Memory B cell (primary cell): ENCODE measurements at regions not wholly inside any gene's neighbourhood (a gene's known extent, or its start where the extent isn't known, plus 50 kb on each side); places are given as distances from the start of the nearest gene placed in this dataset.

ENCODE experiments used
- ATAC-seq: fragments of 150-1000 bp; cut with Tn5 transposase; 2 replicates; pipeline ENCODE4 v1.10.0; 2021; ENCODE audit warnings: low read depth, mild to moderate bottlenecking, moderate library complexity
- DNase-seq, 2 donors: peaks; one replicate each; pipeline ENCODE4 v3.0.0; 2022; ENCODE audit warnings: low spot score in 2 of 2
- H3K27ac Mint-ChIP-seq: one replicate; pipeline ENCODE4 v1.8.0; 2022; ENCODE audit warnings: mild to moderate bottlenecking, moderate library complexity, mixed read lengths
- H3K27me3 Mint-ChIP-seq: one replicate; pipeline ENCODE4 v1.8.0; 2022; ENCODE audit warnings: mixed read lengths
- H3K36me3 Mint-ChIP-seq: one replicate; pipeline ENCODE4 v1.8.0; 2022; ENCODE audit warnings: mild to moderate bottlenecking, mixed read lengths
- H3K4me1 Mint-ChIP-seq: one replicate; pipeline ENCODE4 v1.8.0; 2022; ENCODE audit warnings: mixed read lengths
- H3K4me3 Mint-ChIP-seq: one replicate; pipeline ENCODE4 v1.8.0; 2022; ENCODE audit warnings: mild to moderate bottlenecking, moderate library complexity, mixed read lengths
- H3K9me3 Mint-ChIP-seq: one replicate; pipeline ENCODE4 v1.8.0; 2022; ENCODE audit warnings: mixed read lengths

DNA sequence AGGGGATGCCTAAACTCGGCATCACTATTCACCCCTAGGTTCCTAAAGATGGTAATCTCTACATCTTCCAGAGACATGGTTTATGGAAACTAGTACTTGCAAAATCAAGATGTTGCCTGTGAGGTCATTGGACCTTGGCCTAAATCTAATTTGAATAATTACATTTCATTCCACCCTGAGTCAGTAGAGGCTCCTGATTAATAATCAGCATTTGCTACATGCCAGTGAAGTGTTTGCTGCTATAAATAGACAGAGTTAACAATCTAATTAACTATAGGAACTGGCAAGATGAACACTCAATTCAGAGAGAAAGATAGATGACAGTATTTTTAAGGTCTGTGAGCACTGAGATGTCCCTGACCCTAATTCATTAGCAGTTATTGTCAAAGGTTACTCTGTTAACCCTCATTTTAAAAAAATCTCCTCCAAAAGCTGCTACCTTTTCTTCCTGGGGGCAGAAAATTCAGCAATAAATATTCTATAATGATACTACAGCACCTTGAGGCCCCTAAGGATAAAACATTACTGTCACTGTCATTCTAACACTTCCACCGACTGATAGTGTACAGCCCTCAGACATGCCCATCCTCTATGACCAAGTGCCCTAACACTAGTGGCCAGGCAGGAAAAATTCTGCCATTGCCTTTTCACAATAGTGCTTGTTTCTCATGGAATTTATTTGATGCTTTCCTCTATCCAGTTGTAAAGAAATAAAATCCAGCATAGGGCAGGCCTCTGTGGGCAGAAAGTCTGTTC is 65.7 kb upstream of the CCDC196 start:
- Mint-ChIP-seq H3K4me3 (no peak overlapping the region), H3K27ac (no peak overlapping the region), H3K4me1 (no peaks in the 10 kb centered on the region), H3K27me3 (no peaks in the 10 kb centered on the region), H3K36me3 (peaks cover 13% of the 10 kb centered on the region), H3K9me3 (no peaks in the 10 kb centered on the region)
- ATAC-seq, result no peak
- no peak for DNase-seq

GRCh38 chr14:66421990-66422946 is 63.9 kb upstream of the CCDC196 start:
- H3K4me3 Mint-ChIP-seq, result no peak overlapping the region
- H3K27ac Mint-ChIP-seq, result no peak overlapping the region
- ATAC-seq, result no peak
- no peaks in the 10 kb centered on the region for H3K4me1 Mint-ChIP-seq
- H3K9me3 Mint-ChIP-seq, result no peaks in the 10 kb centered on the region
- H3K36me3 Mint-ChIP-seq, result peaks cover 2% of the 10 kb centered on the region
- H3K27me3 Mint-ChIP-seq, result no peaks in the 10 kb centered on the region
- DNase-seq, result no peak

DNA sequence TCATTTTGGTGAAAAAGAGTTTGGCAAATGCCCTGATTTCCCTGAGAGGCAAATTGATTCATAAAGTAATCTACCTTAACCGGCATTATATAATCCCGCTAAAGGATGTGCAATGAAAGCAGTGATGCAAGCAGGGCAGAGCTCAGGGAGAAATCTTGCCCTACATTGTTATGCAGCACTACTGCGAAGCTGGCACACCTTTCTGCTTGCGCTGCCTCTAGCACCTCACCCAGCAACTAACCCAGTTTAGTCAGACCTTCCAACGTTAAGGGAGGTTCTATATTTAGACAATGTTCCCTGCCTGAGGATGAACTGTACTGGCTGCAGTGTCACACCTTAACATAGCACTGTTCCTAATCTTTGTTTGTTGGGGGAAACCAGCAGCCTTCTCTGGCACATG is 60.8 kb upstream of the CCDC196 start:
- Mint-ChIP-seq H3K36me3 (peaks cover 3% of the 10 kb centered on the region), H3K4me1 (no peaks in the 10 kb centered on the region), H3K4me3 (no peak overlapping the region), H3K27me3 (no peaks in the 10 kb centered on the region), H3K9me3 (no peaks in the 10 kb centered on the region), H3K27ac (no peak overlapping the region)
- DNase-seq (no peak), ATAC-seq (no peak)

GRCh38 chr14:66426451-66426850 is 59.7 kb upstream of the CCDC196 start:
- Mint-ChIP-seq H3K4me3 (no peak overlapping the region), H3K27ac (no peak overlapping the region), H3K4me1 (no peaks in the 10 kb centered on the region), H3K36me3 (peaks cover 3% of the 10 kb centered on the region), H3K27me3 (no peaks in the 10 kb centered on the region), H3K9me3 (no peaks in the 10 kb centered on the region)
- DNase-seq (no peak), ATAC-seq (no peak)

DNA sequence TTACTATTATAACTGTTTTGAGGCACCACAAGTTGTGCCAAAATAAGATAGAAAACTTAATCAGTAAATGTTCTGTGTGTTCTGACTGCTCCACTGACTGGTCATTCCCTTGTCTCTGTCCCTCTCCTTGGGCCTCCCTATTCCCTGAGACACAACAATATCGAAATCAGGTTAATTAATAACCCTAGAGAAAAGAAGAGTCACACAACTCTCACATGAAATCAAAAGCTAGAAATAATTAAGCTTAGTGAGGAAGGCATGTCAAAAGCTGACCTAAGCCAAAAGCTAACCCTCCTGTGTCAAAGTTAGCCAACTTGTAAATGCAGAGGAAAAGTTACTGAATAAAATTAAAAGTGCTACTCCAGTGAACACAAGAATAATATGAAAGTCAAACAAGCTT is 53.8 kb upstream of the CCDC196 start:
- Mint-ChIP-seq H3K4me3 (no peak overlapping the region), H3K4me1 (no peaks in the 10 kb centered on the region), H3K36me3 (peaks cover 7% of the 10 kb centered on the region), H3K27ac (no peak overlapping the region), H3K9me3 (peaks cover 2% of the 10 kb centered on the region), H3K27me3 (no peaks in the 10 kb centered on the region)
- ATAC-seq, result no peak
- no peak for DNase-seq

GRCh38 chr14:66434464-66434863 is 51.7 kb upstream of the CCDC196 start:
- no peak overlapping the region for H3K27ac Mint-ChIP-seq
- H3K4me3 Mint-ChIP-seq, result no peak overlapping the region
- H3K36me3 Mint-ChIP-seq, result peaks cover 7% of the 10 kb centered on the region
- ATAC-seq (no peak), DNase-seq (no peak)
- H3K4me1 Mint-ChIP-seq, result no peaks in the 10 kb centered on the region
- H3K27me3 Mint-ChIP-seq, result no peaks in the 10 kb centered on the region
- H3K9me3 Mint-ChIP-seq, result peaks cover 9% of the 10 kb centered on the region

DNA sequence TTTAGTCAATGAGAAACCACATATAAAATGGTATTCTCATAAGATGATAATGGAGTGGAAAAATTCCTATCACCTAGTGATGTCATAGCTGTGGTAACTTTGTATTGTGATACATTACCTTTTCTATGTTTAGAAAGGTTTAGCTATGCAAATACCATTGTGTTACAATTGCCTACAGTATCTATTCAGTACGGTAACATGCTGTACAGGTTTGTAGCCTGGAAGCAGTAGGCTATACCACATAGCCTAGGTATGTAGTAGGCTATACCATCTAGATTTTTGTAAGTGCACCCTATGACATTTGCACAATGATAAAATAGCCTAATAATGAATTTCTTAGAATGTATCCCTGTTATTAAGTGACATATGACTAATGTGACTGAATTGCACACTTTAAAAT is 50.5 kb upstream of the CCDC196 start:
- Mint-ChIP-seq H3K36me3 (peaks cover 11% of the 10 kb centered on the region), H3K9me3 (peaks cover 18% of the 10 kb centered on the region), H3K4me3 (no peak overlapping the region), H3K4me1 (no peaks in the 10 kb centered on the region), H3K27ac (no peak overlapping the region), H3K27me3 (no peaks in the 10 kb centered on the region)
- no peak for DNase-seq
- no peak for ATAC-seq
